ENCODE measurements at regions not wholly inside any gene's neighbourhood (a gene's known extent, or its start where the extent isn't known, plus 50 kb on each side); places are given as distances from the start of the nearest gene placed in this dataset.
"Not testable (repeated sequence)": the region's sequence is repeated elsewhere in the genome, so short reads cannot be mapped to it uniquely, and the experiment has no call there.

DNA sequence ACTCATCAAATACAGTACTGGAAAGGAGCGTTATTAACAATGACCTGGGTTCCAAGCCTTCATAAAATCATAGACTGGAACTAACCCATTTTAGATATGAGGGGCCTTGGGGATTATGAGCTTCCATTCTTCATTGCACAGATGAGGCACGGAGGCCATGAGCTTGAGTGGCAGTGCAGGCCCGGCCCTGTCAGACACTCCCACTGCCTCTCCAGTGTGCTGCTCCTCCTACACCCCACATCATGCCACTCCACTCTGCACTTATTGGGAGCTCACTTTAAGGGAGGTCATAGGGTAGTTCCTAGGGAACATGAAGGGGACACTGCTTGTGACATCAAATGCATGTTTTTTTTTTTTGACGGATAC is 77.9 kb downstream of the TSN start:
- Histone ChIP-seq H3K27me3 (ENCODE audit: control insufficient read depth in 1 of 2, insufficient read depth in 2 of 2, low read length in 2 of 2) (peaks cover 0 to 2% of the 10 kb centered on the region in 2 donors), H3K27ac (ENCODE audit: low read length) (no peak overlapping the region), H3K36me3 (ENCODE audit: control insufficient read depth in 2 of 2, insufficient read depth in 2 of 2, low read length in 2 of 2) (no peaks in the 10 kb centered on the region), H3K9me3 (ENCODE audit: control insufficient read depth in 2 of 2, low read length in 2 of 2) (no peaks in the 10 kb centered on the region), H3K9ac (ENCODE audit: low read length in 2 of 2) (no peak overlapping the region), H3K4me1 (ENCODE audit: control insufficient read depth, insufficient read depth, low read length) (no peaks in the 10 kb centered on the region), H3K4me3 (ENCODE audit: low read length in 2 of 2) (no peak overlapping the region)

DNA sequence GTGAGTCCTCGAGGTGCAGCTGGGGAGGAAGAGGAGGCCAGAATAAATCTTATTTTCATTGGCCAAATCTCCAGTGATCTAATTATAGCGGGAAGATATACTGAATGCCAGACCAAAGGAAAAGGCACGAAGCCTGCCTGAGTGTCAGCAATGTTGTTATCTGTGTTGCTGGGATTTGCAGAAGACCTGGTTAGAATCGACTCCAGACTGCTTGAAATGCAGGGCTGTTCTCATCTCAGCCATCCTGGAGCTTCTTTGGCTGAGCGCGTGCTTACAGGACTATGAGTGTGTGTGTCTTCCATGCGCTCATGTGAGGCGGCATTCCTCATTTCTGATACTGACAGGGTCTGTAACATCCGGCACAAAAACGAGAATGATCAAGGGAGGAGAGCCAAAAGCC is 81.2 kb downstream of the TSN start:
- H3K36me3 ChIP-seq (ENCODE audit: control insufficient read depth in 2 of 2, insufficient read depth in 2 of 2, low read length in 2 of 2) = no peaks in the 10 kb centered on the region
- no peak overlapping the region for H3K9ac ChIP-seq (ENCODE audit: low read length in 2 of 2)
- peaks cover 0 to 2% of the 10 kb centered on the region in 2 donors for H3K27me3 ChIP-seq (ENCODE audit: control insufficient read depth in 1 of 2, insufficient read depth in 2 of 2, low read length in 2 of 2)
- H3K4me1 ChIP-seq (ENCODE audit: control insufficient read depth, insufficient read depth, low read length) = no peaks in the 10 kb centered on the region
- no peak overlapping the region for H3K4me3 ChIP-seq (ENCODE audit: low read length in 2 of 2)
- H3K27ac ChIP-seq (ENCODE audit: low read length) = no peak overlapping the region
- no peaks in the 10 kb centered on the region for H3K9me3 ChIP-seq (ENCODE audit: control insufficient read depth in 2 of 2, low read length in 2 of 2)

- Histone ChIP-seq H3K9me3 (ENCODE audit: control insufficient read depth in 2 of 2, low read length in 2 of 2) (no peaks in the 10 kb centered on the region), H3K4me1 (ENCODE audit: control insufficient read depth, insufficient read depth, low read length) (no peaks in the 10 kb centered on the region), H3K4me3 (ENCODE audit: low read length in 2 of 2) (no peak overlapping the region), H3K9ac (ENCODE audit: low read length in 2 of 2) (no peak overlapping the region), H3K36me3 (ENCODE audit: control insufficient read depth in 2 of 2, insufficient read depth in 2 of 2, low read length in 2 of 2) (no peaks in the 10 kb centered on the region), H3K27me3 (ENCODE audit: control insufficient read depth in 1 of 2, insufficient read depth in 2 of 2, low read length in 2 of 2) (peaks cover 0 to 2% of the 10 kb centered on the region in 2 donors), H3K27ac (ENCODE audit: low read length) (no peak overlapping the region)
Observed at GRCh38 chr2:121837591-121837990, 82.1 kb downstream of the TSN start.

- H3K4me1 ChIP-seq (ENCODE audit: control insufficient read depth, insufficient read depth, low read length) = no peaks in the 10 kb centered on the region
- no peak overlapping the region for H3K9ac ChIP-seq (ENCODE audit: low read length in 2 of 2)
- H3K36me3 ChIP-seq (ENCODE audit: control insufficient read depth in 2 of 2, insufficient read depth in 2 of 2, low read length in 2 of 2) = no peaks in the 10 kb centered on the region
- peaks cover 0 to 2% of the 10 kb centered on the region in 2 donors for H3K27me3 ChIP-seq (ENCODE audit: control insufficient read depth in 1 of 2, insufficient read depth in 2 of 2, low read length in 2 of 2)
- H3K4me3 ChIP-seq (ENCODE audit: low read length in 2 of 2) = no peak overlapping the region
- no peak overlapping the region for H3K27ac ChIP-seq (ENCODE audit: low read length)
- H3K9me3 ChIP-seq (ENCODE audit: control insufficient read depth in 2 of 2, low read length in 2 of 2) = no peaks in the 10 kb centered on the region
Observed at GRCh38 chr2:121838551-121838950, 83.1 kb downstream of the TSN start.

DNA sequence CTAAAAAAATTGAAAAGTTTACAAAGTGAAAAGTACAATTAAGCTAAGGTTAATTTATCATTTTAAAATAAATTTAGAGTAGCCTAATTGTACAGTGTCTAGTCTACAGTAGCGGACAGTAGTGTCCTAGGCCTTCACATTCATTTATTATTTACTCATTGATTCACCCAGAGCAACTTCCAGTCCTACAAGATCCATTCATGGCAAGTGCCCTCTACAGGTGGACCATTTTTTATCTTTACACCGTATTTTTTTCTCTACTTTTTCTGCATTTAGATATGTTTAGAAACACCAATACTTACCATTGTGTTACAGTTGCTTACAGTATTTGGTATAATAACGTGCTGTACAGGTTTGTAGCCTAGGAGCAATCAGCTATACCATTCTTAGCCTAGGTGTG is 84.1 kb downstream of the TSN start:
- Histone ChIP-seq H3K36me3 (ENCODE audit: control insufficient read depth in 2 of 2, insufficient read depth in 2 of 2, low read length in 2 of 2) (no peaks in the 10 kb centered on the region), H3K27me3 (ENCODE audit: control insufficient read depth in 1 of 2, insufficient read depth in 2 of 2, low read length in 2 of 2) (peaks cover 0 to 4% of the 10 kb centered on the region in 2 donors), H3K9ac (ENCODE audit: low read length in 2 of 2) (no peak overlapping the region), H3K9me3 (ENCODE audit: control insufficient read depth in 2 of 2, low read length in 2 of 2) (no peaks in the 10 kb centered on the region), H3K4me1 (ENCODE audit: control insufficient read depth, insufficient read depth, low read length) (no peaks in the 10 kb centered on the region), H3K27ac (ENCODE audit: low read length) (no peak overlapping the region), H3K4me3 (ENCODE audit: low read length in 2 of 2) (no peak overlapping the region)

- Histone ChIP-seq H3K36me3 (ENCODE audit: control insufficient read depth in 2 of 2, insufficient read depth in 2 of 2, low read length in 2 of 2) (no peaks in the 10 kb centered on the region), H3K9ac (ENCODE audit: low read length in 2 of 2) (no peak overlapping the region), H3K27me3 (ENCODE audit: control insufficient read depth in 1 of 2, insufficient read depth in 2 of 2, low read length in 2 of 2) (no peaks in the 10 kb centered on the region), H3K4me1 (ENCODE audit: control insufficient read depth, insufficient read depth, low read length) (no peaks in the 10 kb centered on the region), H3K27ac (ENCODE audit: low read length) (no peak overlapping the region), H3K4me3 (ENCODE audit: low read length in 2 of 2) (no peak overlapping the region), H3K9me3 (ENCODE audit: control insufficient read depth in 2 of 2, low read length in 2 of 2) (no peaks in the 10 kb centered on the region)
Observed at GRCh38 chr2:121849236-121849635, 93.8 kb downstream of the TSN start.

DNA sequence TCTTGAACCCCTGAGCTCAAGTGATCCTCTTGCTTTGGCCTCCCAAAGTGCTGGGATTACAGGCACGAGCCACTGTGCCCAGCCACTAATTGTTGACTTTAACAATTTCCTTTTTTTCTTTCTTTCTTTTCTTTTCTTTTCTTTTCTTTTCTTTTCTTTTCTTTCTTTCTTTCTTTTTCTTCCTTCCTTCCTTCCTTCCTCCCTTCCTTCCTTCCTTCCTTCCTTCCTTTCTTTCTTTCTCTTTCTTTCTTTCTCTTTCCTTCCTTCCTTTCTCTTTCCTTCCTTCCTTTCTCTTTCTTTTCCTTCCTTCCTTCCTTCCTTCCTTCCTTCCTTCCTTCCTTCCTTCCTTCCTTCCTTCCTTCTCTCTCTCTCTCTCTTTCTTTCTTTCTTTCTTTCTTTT is 97.7 kb downstream of the TSN start:
- not testable (repeated sequence) for H3K27ac ChIP-seq (ENCODE audit: low read length); H3K9me3 ChIP-seq (ENCODE audit: control insufficient read depth in 2 of 2, low read length in 2 of 2); H3K36me3 ChIP-seq (ENCODE audit: control insufficient read depth in 2 of 2, insufficient read depth in 2 of 2, low read length in 2 of 2); H3K4me1 ChIP-seq (ENCODE audit: control insufficient read depth, insufficient read depth, low read length); H3K4me3 ChIP-seq (ENCODE audit: low read length in 2 of 2); H3K9ac ChIP-seq (ENCODE audit: low read length in 2 of 2); H3K27me3 ChIP-seq (ENCODE audit: control insufficient read depth in 1 of 2, insufficient read depth in 2 of 2, low read length in 2 of 2)

DNA sequence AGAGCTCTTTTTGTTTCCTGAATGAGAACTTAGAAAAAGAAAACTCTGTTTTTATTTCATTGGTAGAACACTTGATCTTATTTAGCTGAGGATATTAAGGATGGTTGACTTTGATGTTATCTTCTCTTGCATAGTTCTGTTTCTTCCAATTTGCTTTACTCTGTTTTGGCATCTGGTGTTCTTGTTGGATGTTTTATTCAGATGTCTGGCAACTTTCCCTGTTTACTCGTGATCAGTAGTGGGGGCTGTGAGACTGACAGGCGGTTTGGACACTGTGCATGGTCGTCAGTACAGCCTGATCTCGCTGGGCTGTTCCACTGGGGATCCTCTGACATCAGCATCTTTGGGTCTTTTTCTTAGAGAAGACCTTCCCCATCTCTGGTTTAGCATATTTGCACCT is 100.1 kb downstream of the TSN start:
- Histone ChIP-seq H3K27me3 (ENCODE audit: control insufficient read depth in 1 of 2, insufficient read depth in 2 of 2, low read length in 2 of 2) (peaks cover 0 to 7% of the 10 kb centered on the region in 2 donors), H3K4me3 (ENCODE audit: low read length in 2 of 2) (no peak overlapping the region), H3K4me1 (ENCODE audit: control insufficient read depth, insufficient read depth, low read length) (no peaks in the 10 kb centered on the region), H3K9ac (ENCODE audit: low read length in 2 of 2) (no peak overlapping the region), H3K36me3 (ENCODE audit: control insufficient read depth in 2 of 2, insufficient read depth in 2 of 2, low read length in 2 of 2) (no peaks in the 10 kb centered on the region), H3K9me3 (ENCODE audit: control insufficient read depth in 2 of 2, low read length in 2 of 2) (peaks cover 3 to 5% of the 10 kb centered on the region in 2 donors), H3K27ac (ENCODE audit: low read length) (no peak overlapping the region)

DNA sequence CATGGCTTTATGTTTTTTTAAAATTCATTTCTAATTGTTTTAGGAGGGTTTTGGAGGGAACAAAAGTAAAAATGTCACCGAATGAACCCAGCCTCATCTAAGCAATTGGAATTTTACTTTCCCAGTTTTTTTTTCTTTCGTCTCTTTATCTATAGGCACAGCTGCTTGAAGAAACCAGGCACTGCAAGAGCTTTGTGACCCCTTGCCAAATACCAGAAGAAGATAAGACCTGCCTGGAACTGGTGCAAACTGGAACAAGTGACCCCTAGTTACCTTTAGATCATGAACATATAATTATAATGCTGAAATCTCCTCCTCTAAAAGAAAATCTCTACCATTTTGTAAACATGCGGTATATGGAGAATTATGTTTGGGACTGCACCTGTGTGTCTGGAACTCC is 100.9 kb downstream of the TSN start:
- peaks cover 0 to 7% of the 10 kb centered on the region in 2 donors for H3K27me3 ChIP-seq (ENCODE audit: control insufficient read depth in 1 of 2, insufficient read depth in 2 of 2, low read length in 2 of 2)
- no peak overlapping the region for H3K4me3 ChIP-seq (ENCODE audit: low read length in 2 of 2)
- H3K9ac ChIP-seq (ENCODE audit: low read length in 2 of 2) = no peak overlapping the region

GRCh38 chr2:121858369-121858768 is 102.9 kb downstream of the TSN start:
- H3K9me3 ChIP-seq (ENCODE audit: control insufficient read depth in 2 of 2, low read length in 2 of 2) = peaks cover 3 to 6% of the 10 kb centered on the region in 2 donors
- H3K27ac ChIP-seq (ENCODE audit: low read length) = no peak overlapping the region
- no peaks in the 10 kb centered on the region for H3K4me1 ChIP-seq (ENCODE audit: control insufficient read depth, insufficient read depth, low read length)
- H3K4me3 ChIP-seq (ENCODE audit: low read length in 2 of 2) = no peak overlapping the region
- H3K27me3 ChIP-seq (ENCODE audit: control insufficient read depth in 1 of 2, insufficient read depth in 2 of 2, low read length in 2 of 2) = peaks cover 0 to 7% of the 10 kb centered on the region in 2 donors
- H3K9ac ChIP-seq (ENCODE audit: low read length in 2 of 2) = no peak overlapping the region
- H3K36me3 ChIP-seq (ENCODE audit: control insufficient read depth in 2 of 2, insufficient read depth in 2 of 2, low read length in 2 of 2) = no peaks in the 10 kb centered on the region

More for the DNA sequence above, 100.9 kb downstream of the TSN start:
- Histone ChIP-seq H3K36me3 (ENCODE audit: control insufficient read depth in 2 of 2, insufficient read depth in 2 of 2, low read length in 2 of 2) (no peaks in the 10 kb centered on the region), H3K27ac (ENCODE audit: low read length) (no peak overlapping the region), H3K4me1 (ENCODE audit: control insufficient read depth, insufficient read depth, low read length) (no peaks in the 10 kb centered on the region), H3K9me3 (ENCODE audit: control insufficient read depth in 2 of 2, low read length in 2 of 2) (peaks cover 3 to 6% of the 10 kb centered on the region in 2 donors)

DNA sequence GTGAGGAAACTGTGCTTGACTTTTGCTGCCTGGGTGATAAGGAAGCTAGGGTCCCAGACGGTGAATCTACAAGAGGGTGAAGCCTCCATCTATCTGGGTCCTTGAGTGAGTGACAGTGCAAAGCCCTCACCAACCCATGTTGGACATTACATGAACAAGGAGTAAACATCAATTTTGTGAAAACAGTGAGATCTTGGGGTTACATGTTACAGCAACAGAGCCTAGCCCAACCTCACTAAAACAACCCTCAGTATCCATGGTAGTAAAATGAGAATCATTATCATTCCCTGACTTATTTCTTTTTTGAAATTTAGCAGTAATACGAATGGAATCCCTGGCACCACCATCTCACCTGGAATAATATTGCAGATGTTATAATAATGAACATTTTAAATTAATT is 103.4 kb downstream of the TSN start:
- peaks cover 0 to 7% of the 10 kb centered on the region in 2 donors for H3K27me3 ChIP-seq (ENCODE audit: control insufficient read depth in 1 of 2, insufficient read depth in 2 of 2, low read length in 2 of 2)
- H3K4me1 ChIP-seq (ENCODE audit: control insufficient read depth, insufficient read depth, low read length) = no peaks in the 10 kb centered on the region
- no peak overlapping the region for H3K9ac ChIP-seq (ENCODE audit: low read length in 2 of 2)
- H3K9me3 ChIP-seq (ENCODE audit: control insufficient read depth in 2 of 2, low read length in 2 of 2) = peaks cover 3 to 6% of the 10 kb centered on the region in 2 donors
- no peaks in the 10 kb centered on the region for H3K36me3 ChIP-seq (ENCODE audit: control insufficient read depth in 2 of 2, insufficient read depth in 2 of 2, low read length in 2 of 2)
- H3K27ac ChIP-seq (ENCODE audit: low read length) = no peak overlapping the region
- H3K4me3 ChIP-seq (ENCODE audit: low read length in 2 of 2) = no peak overlapping the region

All from stomach smooth muscle (tissue), 2 donors.